ENCODE measurements at regions not wholly inside any gene's neighbourhood (a gene's known extent, or its start where the extent isn't known, plus 50 kb on each side); places are given as distances from the start of the nearest gene placed in this dataset.
"Not testable (repeated sequence)": the region's sequence is repeated elsewhere in the genome, so short reads cannot be mapped to it uniquely, and the experiment has no call there.

- DNase-seq (ENCODE audit: low read depth): no peak
These were observed 143.3 kb downstream of the CTH start for GRCh38 chr1:70554341-70554740.

- DNase-seq (ENCODE audit: low read depth): no peak
These were observed 145.5 kb downstream of the CTH start for GRCh38 chr1:70556541-70556940.

- no peak for DNase-seq (ENCODE audit: low read depth)
These were observed 156.1 kb downstream of the CTH start for GRCh38 chr1:70567167-70567566.

- DNase-seq (ENCODE audit: low read depth): no peak
These were observed 160.1 kb downstream of the CTH start for GRCh38 chr1:70571191-70571590.

- DNase-seq (ENCODE audit: low read depth): no peak
These were observed 162.3 kb downstream of the CTH start for GRCh38 chr1:70573317-70573843.

GRCh38 chr1:70581661-70582060 is 170.6 kb downstream of the CTH start:
- no peak for DNase-seq (ENCODE audit: low read depth)

- DNase-seq (ENCODE audit: low read depth): no peak
These were observed 172.5 kb downstream of the CTH start for GRCh38 chr1:70583522-70583921.

- DNase-seq (ENCODE audit: low read depth): no peak
These were observed 175.0 kb downstream of the CTH start for GRCh38 chr1:70586046-70586445.

GRCh38 chr1:70587872-70588366 is 176.9 kb downstream of the CTH start:
- DNase-seq (ENCODE audit: low read depth): peak; percentile 5

- not testable (repeated sequence) for DNase-seq (ENCODE audit: low read depth)
These were observed 182.5 kb downstream of the CTH start for GRCh38 chr1:70593551-70593950.

GRCh38 chr1:70608815-70609214 is 197.7 kb downstream of the CTH start:
- no peak for DNase-seq (ENCODE audit: low read depth)

GRCh38 chr1:70610164-70610563 is 199.1 kb downstream of the CTH start:
- DNase-seq (ENCODE audit: low read depth): not testable (repeated sequence)

- DNase-seq (ENCODE audit: low read depth): no peak
These were observed 205.9 kb downstream of the CTH start for GRCh38 chr1:70616946-70617345.

- DNase-seq (ENCODE audit: low read depth): no peak
These were observed 206.7 kb downstream of the CTH start for GRCh38 chr1:70617728-70618127.

- peak; percentile 2 for DNase-seq (ENCODE audit: low read depth)
These were observed 216.8 kb downstream of the CTH start for GRCh38 chr1:70627910-70628309.

GRCh38 chr1:70628973-70629372 is 217.9 kb downstream of the CTH start:
- peak; percentile 1 for DNase-seq (ENCODE audit: low read depth)

- no peak for DNase-seq (ENCODE audit: low read depth)
These were observed 221.9 kb downstream of the CTH start for GRCh38 chr1:70633004-70633403.

GRCh38 chr1:70635868-70636267 is 224.8 kb downstream of the CTH start:
- DNase-seq (ENCODE audit: low read depth): no peak

GRCh38 chr1:70641868-70642267 is 230.8 kb downstream of the CTH start:
- no peak for DNase-seq (ENCODE audit: low read depth)

- no peak for DNase-seq (ENCODE audit: low read depth)
These were observed 245.3 kb downstream of the CTH start for GRCh38 chr1:70656361-70656760.

GRCh38 chr1:70659891-70660290 is 248.8 kb downstream of the CTH start:
- DNase-seq (ENCODE audit: low read depth): no peak

- peak; percentile 42 for DNase-seq (ENCODE audit: low read depth)
These were observed 255.5 kb downstream of the CTH start for GRCh38 chr1:70666381-70667140.

- peak; percentile 61 for DNase-seq (ENCODE audit: low read depth)
These were observed 256.6 kb downstream of the CTH start for GRCh38 chr1:70667494-70668170.

Data from M059J (cell line).